ENCODE measurements at regions not wholly inside any gene's neighbourhood (a gene's known extent, or its start where the extent isn't known, plus 50 kb on each side); places are given as distances from the start of the nearest gene placed in this dataset.

DNA sequence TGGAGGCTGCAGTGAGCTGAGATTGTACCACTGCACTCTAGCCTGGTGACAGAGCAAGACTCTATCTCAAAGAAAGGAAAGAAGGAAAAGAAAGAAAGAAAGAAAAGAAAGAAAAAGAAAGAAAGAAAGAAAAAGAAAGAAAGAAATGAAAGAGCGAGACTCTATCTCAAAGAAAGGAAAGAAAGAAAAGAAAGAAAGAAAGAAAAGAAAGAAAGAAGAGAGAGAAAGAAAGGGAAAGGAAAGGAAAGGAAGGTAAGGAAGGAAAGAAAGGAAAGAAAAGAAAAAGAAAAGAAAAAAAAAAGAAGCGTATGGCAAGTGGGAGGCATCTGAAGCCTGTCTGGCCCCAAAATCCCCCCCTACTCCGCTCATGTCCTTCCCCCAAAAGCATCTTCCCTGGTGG, 182.3 kb upstream of the MSX2 start:
- TF ChIP-seq, protein P1, sequence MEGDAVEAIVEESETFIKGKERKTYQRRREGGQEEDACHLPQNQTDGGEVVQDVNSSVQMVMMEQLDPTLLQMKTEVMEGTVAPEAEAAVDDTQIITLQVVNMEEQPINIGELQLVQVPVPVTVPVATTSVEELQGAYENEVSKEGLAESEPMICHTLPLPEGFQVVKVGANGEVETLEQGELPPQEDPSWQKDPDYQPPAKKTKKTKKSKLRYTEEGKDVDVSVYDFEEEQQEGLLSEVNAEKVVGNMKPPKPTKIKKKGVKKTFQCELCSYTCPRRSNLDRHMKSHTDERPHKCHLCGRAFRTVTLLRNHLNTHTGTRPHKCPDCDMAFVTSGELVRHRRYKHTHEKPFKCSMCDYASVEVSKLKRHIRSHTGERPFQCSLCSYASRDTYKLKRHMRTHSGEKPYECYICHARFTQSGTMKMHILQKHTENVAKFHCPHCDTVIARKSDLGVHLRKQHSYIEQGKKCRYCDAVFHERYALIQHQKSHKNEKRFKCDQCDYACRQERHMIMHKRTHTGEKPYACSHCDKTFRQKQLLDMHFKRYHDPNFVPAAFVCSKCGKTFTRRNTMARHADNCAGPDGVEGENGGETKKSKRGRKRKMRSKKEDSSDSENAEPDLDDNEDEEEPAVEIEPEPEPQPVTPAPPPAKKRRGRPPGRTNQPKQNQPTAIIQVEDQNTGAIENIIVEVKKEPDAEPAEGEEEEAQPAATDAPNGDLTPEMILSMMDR (IDR thresholded peaks at IDR 0.05; ENCODE audit: poor library complexity) = no peak
- TF ChIP-seq EZH2 (IDR thresholded peaks at IDR 0.05; ENCODE audit: borderline replicate concordance) (no peak), EZH2phosphoT487 (IDR thresholded peaks at IDR 0.05; ENCODE audit: low read depth, severe bottlenecking, unreplicated experiment) (no peak)
